CD14-positive monocyte (primary cell): ENCODE measurements at regions not wholly inside any gene's neighbourhood (a gene's known extent, or its start where the extent isn't known, plus 50 kb on each side); places are given as distances from the start of the nearest gene placed in this dataset.

Experiments used
- DNase-seq, 3 donors: peaks; one replicate each; pipeline ENCODE4 v3.0.0-alpha.2; 2011 to 2022
- H2AFZ ChIP-seq: 2 replicates; pipeline ENCODE4 v1.6.0; 2012; ENCODE audit warnings: mild to moderate bottlenecking, low read depth, low read length, inconsistent platforms; ENCODE audit not compliant: insufficient read depth, poor library complexity, severe bottlenecking
- H3K27ac ChIP-seq, 2 donors: 1 replicate in 1 of 2; 2 replicates in 1 of 2; pipeline ENCODE4 v1.5.1; 2012 to 2013; ENCODE audit warnings: low read length in 2 of 2, control low read depth in 1 of 2, inconsistent platforms in 1 of 2, low read depth in 1 of 2, mild to moderate bottlenecking in 1 of 2
- H3K27me3 ChIP-seq, 2 donors: one replicate each; pipeline versions ENCODE4 v1.6.0 to v1.6.1; 2011 to 2013; ENCODE audit warnings: low read length in 2 of 2; ENCODE audit not compliant: control insufficient read depth in 2 of 2, insufficient read depth in 2 of 2
- H3K36me3 ChIP-seq, 2 donors: replicated peaks in 1 of 2; 1 replicate in 1 of 2; 2 replicates in 1 of 2; pipeline versions ENCODE4 v1.5.1 to v1.6.1; 2012 to 2013; ENCODE audit warnings: low read length in 2 of 2, control low read depth in 1 of 2, inconsistent platforms in 1 of 2, mild to moderate bottlenecking in 1 of 2; ENCODE audit not compliant: insufficient read depth in 2 of 2, control insufficient read depth in 1 of 2
- H3K4me1 ChIP-seq, 2 donors: 1 replicate in 1 of 2; 2 replicates in 1 of 2; pipeline versions ENCODE4 v1.5.1 to v1.6.1; 2012 to 2013; ENCODE audit warnings: low read length in 2 of 2, control low read depth in 1 of 2, inconsistent platforms in 1 of 2, mild to moderate bottlenecking in 1 of 2, moderate library complexity in 1 of 2; ENCODE audit not compliant: insufficient read depth in 2 of 2, control insufficient read depth in 1 of 2
- H3K4me2 ChIP-seq: replicated peaks from 2 replicates; pipeline ENCODE3; 2012; ENCODE audit warnings: low read length, moderate library complexity, mild to moderate bottlenecking; ENCODE audit not compliant: poor library complexity, severe bottlenecking; ENCODE audit errors: extremely low read depth
- H3K4me3 ChIP-seq, 3 experiments: fragments of 200-600 bp in 1 of 3; sonication (generic) in 1 of 3; replicated peaks in 1 of 3; 1 replicate in 2 of 3; 2 replicates in 1 of 3; pipeline ENCODE4 v1.5.1; 2011 to 2013; ENCODE audit warnings: low read length in 3 of 3, mild to moderate bottlenecking in 3 of 3, control low read depth in 2 of 3, low read depth in 2 of 3, inconsistent platforms in 1 of 3, moderate library complexity in 1 of 3
- H3K79me2 ChIP-seq: 2 replicates; pipeline ENCODE4 v1.6.0; 2012; ENCODE audit warnings: mild to moderate bottlenecking, control low read depth, inconsistent platforms, low read length, moderate library complexity; ENCODE audit not compliant: insufficient read depth
- H3K9ac ChIP-seq: 2 replicates; pipeline ENCODE4 v1.6.0; 2017; ENCODE audit warnings: low read length, mild to moderate bottlenecking; ENCODE audit not compliant: insufficient read depth, poor library complexity, severe bottlenecking
- H3K9me3 ChIP-seq, 2 donors: replicated peaks in 1 of 2; 1 replicate in 1 of 2; 2 replicates in 1 of 2; pipeline versions ENCODE4 v1.5.1 to v1.6.1; 2012 to 2013; ENCODE audit warnings: low read length in 2 of 2, control low read depth in 1 of 2; ENCODE audit not compliant: control insufficient read depth in 1 of 2, insufficient read depth in 1 of 2
- H4K20me1 ChIP-seq: 2 replicates; pipeline ENCODE4 v1.6.0; 2012; ENCODE audit warnings: mild to moderate bottlenecking, low read length, control low read depth, moderate library complexity; ENCODE audit not compliant: insufficient read depth
- H3K27ac Mint-ChIP-seq, 7 donors: one replicate each; pipeline ENCODE4 v1.8.0; 2020; ENCODE audit warnings: mild to moderate bottlenecking in 7 of 7, mixed read lengths in 7 of 7, moderate library complexity in 6 of 7, inconsistent platforms in 2 of 7
- H3K27me3 Mint-ChIP-seq, 3 donors: one replicate each; pipeline ENCODE4 v1.8.0; 2021 to 2022; ENCODE audit warnings: low read depth in 3 of 3, mild to moderate bottlenecking in 3 of 3, mixed read lengths in 3 of 3, moderate library complexity in 3 of 3, inconsistent platforms in 1 of 3
- H3K36me3 Mint-ChIP-seq, 2 donors: one replicate each; pipeline ENCODE4 v1.8.0; 2020; ENCODE audit warnings: mixed read lengths in 2 of 2, inconsistent platforms in 1 of 2, mild to moderate bottlenecking in 1 of 2
- H3K4me1 Mint-ChIP-seq: one replicate; pipeline ENCODE4 v1.8.0; 2020; ENCODE audit warnings: mild to moderate bottlenecking, mixed read lengths
- H3K4me3 Mint-ChIP-seq, 2 donors: one replicate each; pipeline ENCODE4 v1.8.0; 2020; ENCODE audit warnings: mild to moderate bottlenecking in 2 of 2, mixed read lengths in 2 of 2, moderate library complexity in 1 of 2
- H3K9me3 Mint-ChIP-seq, 7 donors: one replicate each; pipeline ENCODE4 v1.8.0; 2020 to 2022; ENCODE audit warnings: mixed read lengths in 7 of 7, mild to moderate bottlenecking in 6 of 7, moderate library complexity in 6 of 7, inconsistent platforms in 2 of 7
- CTCF ChIP-seq: fragments of 200-600 bp; IDR thresholded peaks from one replicate; pipeline ENCODE4 v1.8.0; 2022; ENCODE audit warnings: antibody characterized with exemption, mild to moderate bottlenecking
- WGBS: methylation state at CpG from one replicate; pipeline ENCODE4 v1.1.5; 2013; ENCODE audit warnings: missing lambda C conversion rate; ENCODE audit not compliant: insufficient coverage; 5-methylcytosine and 5-hydroxymethylcytosine counted together
- intact Hi-C, 2 donors: fragments of 100-400 bp; cut with micrococcal nuclease; formaldehyde crosslinking; loops; one replicate each; pipeline versions ENCODE4 v1.15.0 to v1.15.1; 2023

GRCh38 chr4:10302096-10302495 lies 155.1 kb downstream of the ZNF518B start:
- Histone ChIP-seq H4K20me1 (no peaks in the 10 kb centered on the region), H3K4me1 (no peaks in the 10 kb centered on the region), H3K9me3 (no peaks in the 10 kb centered on the region), H3K27ac (no peak overlapping the region), H2AFZ (no peak overlapping the region), H3K79me2 (no peaks in the 10 kb centered on the region), H3K36me3 (no peaks in the 10 kb centered on the region), H3K4me2 (no peak overlapping the region), H3K4me3 (no peak overlapping the region), H3K27me3 (no peaks in the 10 kb centered on the region), H3K9ac (no peak overlapping the region)
- no peak for TF ChIP-seq CTCF
- Mint-ChIP-seq H3K27me3 (peaks cover 0 to 3% (median 0%) of the 10 kb centered on the region in 3 donors), H3K36me3 (no peaks in the 10 kb centered on the region), H3K27ac (peak overlapping the region in 1 of 7 donors; percentile 36), H3K4me1 (no peaks in the 10 kb centered on the region), H3K4me3 (no peak overlapping the region), H3K9me3 (peaks cover 0 to 1% (median 0%) of the 10 kb centered on the region in 7 donors)
- no CpG with 5 or more reads among the region's 2 CpGs for WGBS
- DNase-seq, result no peak
- intact Hi-C loops, result no loop called here

- Histone ChIP-seq H3K27ac (no peak overlapping the region), H3K9ac (no peak overlapping the region), H3K4me1 (no peaks in the 10 kb centered on the region), H4K20me1 (no peaks in the 10 kb centered on the region), H3K9me3 (no peaks in the 10 kb centered on the region), H3K4me3 (no peak overlapping the region), H2AFZ (no peak overlapping the region), H3K79me2 (no peaks in the 10 kb centered on the region), H3K36me3 (no peaks in the 10 kb centered on the region), H3K27me3 (no peaks in the 10 kb centered on the region), H3K4me2 (no peak overlapping the region)
- Mint-ChIP-seq H3K4me1 (no peaks in the 10 kb centered on the region), H3K36me3 (no peaks in the 10 kb centered on the region), H3K27ac (no peak overlapping the region), H3K27me3 (peaks cover 0 to 2% (median 0%) of the 10 kb centered on the region in 3 donors), H3K9me3 (peaks cover 0 to 3% (median 0%) of the 10 kb centered on the region in 7 donors), H3K4me3 (no peak overlapping the region)
- TF ChIP-seq CTCF, result no peak
- no peak for DNase-seq
- intact Hi-C loops, result no loop called here
- WGBS, result 20% methylated on average over 1 of the region's 3 CpGs
These were observed 157.6 kb downstream of the ZNF518B start for GRCh38 chr4:10299601-10300000.
